ENCODE measurements at regions not wholly inside any gene's neighbourhood (a gene's known extent, or its start where the extent isn't known, plus 50 kb on each side); places are given as distances from the start of the nearest gene placed in this dataset.

DNA sequence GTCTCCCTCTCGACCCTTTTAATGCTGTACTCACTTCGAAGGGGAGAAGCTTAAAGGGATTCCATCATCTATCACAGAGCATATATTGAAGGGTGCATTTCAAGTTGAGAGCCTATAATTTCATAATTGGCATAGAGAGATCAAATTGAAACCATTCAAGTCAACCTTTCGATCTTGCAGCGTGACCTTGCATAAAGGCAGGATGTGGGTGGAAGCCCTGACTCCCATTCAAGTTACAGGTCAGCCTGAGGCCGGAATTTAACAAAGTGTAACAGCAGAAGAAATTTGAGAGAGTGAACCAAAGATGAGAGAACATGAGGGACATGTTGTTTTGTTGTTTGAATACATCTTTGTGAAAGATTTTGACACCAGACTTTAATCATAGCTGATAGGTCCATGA lies 195.3 kb upstream of the TPK1 start:
- no peak overlapping the region for H3K27ac ChIP-seq (ENCODE audit: insufficient read depth, low read length)
- no peaks in the 10 kb centered on the region for H3K79me1 ChIP-seq (ENCODE audit: low read depth in 1 of 2, low read length in 2 of 2)
- no peak overlapping the region for H3K56ac ChIP-seq (ENCODE audit: extremely low read depth, insufficient read depth, low read length)
- no peak overlapping the region for H2BK15ac ChIP-seq (ENCODE audit: low read depth, low read length)
- no peak overlapping the region for H3K4me2 ChIP-seq (ENCODE audit: low read depth, low read length)
- no peak overlapping the region for H3K4me3 ChIP-seq (ENCODE audit: insufficient read depth, low read depth, low read length)
- DNase-seq (no peak), ATAC-seq (ENCODE audit: low read depth) (no peak)
- CTCF ChIA-PET: no interaction called here
- POLR2A ChIA-PET (ENCODE audit: unreplicated experiment): no interaction called here
- no peak overlapping the region for H2AK9ac ChIP-seq (replicated peaks; ENCODE audit: low read depth, low read length, poor library complexity)
- H3K18ac ChIP-seq (ENCODE audit: low read depth, low read length): no peak overlapping the region
- H3K4ac ChIP-seq (ENCODE audit: low read depth, low read length): no peak overlapping the region
- TF ChIP-seq FOS (IDR thresholded peaks at IDR 0.05; ENCODE audit: low read depth, low read length) (no peak), MAFK (IDR thresholded peaks at IDR 0.05; ENCODE audit: low read depth, low read length) (no peak), SMC3 (IDR thresholded peaks at IDR 0.05; ENCODE audit: low read depth, low read length) (no peak), BHLHE40 (IDR thresholded peaks at IDR 0.05; ENCODE audit: low read depth, low read length) (no peak), MAZ (IDR thresholded peaks at IDR 0.05; ENCODE audit: borderline replicate concordance, low read depth, low read length) (no peak), RAD21 (IDR thresholded peaks at IDR 0.05; ENCODE audit: low read length) (no peak), CHD1 (IDR thresholded peaks at IDR 0.05; ENCODE audit: low read depth, low read length) (no peak), NFE2L2 (IDR thresholded peaks at IDR 0.05; ENCODE audit: low read depth, low read length) (no peak), POLR2A (IDR thresholded peaks at IDR 0.05; ENCODE audit: low read depth, low read length) (no peak), MXI1 (IDR thresholded peaks at IDR 0.05; ENCODE audit: borderline replicate concordance, low read depth, low read length) (no peak), RCOR1 (IDR thresholded peaks at IDR 0.05; ENCODE audit: insufficient replicate concordance, low read length) (no peak), CEBPB (IDR thresholded peaks at IDR 0.05; ENCODE audit: low read depth, low read length) (no peak), RFX5 (IDR thresholded peaks at IDR 0.05; ENCODE audit: low read depth, low read length) (no peak)
- TF ChIP-seq, protein P1, sequence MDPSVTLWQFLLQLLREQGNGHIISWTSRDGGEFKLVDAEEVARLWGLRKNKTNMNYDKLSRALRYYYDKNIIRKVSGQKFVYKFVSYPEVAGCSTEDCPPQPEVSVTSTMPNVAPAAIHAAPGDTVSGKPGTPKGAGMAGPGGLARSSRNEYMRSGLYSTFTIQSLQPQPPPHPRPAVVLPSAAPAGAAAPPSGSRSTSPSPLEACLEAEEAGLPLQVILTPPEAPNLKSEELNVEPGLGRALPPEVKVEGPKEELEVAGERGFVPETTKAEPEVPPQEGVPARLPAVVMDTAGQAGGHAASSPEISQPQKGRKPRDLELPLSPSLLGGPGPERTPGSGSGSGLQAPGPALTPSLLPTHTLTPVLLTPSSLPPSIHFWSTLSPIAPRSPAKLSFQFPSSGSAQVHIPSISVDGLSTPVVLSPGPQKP (IDR thresholded peaks at IDR 0.05; ENCODE audit: borderline replicate concordance, low read depth, low read length): no peak
- TF ChIP-seq, protein P2, sequence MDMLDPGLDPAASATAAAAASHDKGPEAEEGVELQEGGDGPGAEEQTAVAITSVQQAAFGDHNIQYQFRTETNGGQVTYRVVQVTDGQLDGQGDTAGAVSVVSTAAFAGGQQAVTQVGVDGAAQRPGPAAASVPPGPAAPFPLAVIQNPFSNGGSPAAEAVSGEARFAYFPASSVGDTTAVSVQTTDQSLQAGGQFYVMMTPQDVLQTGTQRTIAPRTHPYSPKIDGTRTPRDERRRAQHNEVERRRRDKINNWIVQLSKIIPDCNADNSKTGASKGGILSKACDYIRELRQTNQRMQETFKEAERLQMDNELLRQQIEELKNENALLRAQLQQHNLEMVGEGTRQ (IDR thresholded peaks at IDR 0.05; ENCODE audit: low read depth, low read length): no peak
- TF ChIP-seq, protein P3, sequence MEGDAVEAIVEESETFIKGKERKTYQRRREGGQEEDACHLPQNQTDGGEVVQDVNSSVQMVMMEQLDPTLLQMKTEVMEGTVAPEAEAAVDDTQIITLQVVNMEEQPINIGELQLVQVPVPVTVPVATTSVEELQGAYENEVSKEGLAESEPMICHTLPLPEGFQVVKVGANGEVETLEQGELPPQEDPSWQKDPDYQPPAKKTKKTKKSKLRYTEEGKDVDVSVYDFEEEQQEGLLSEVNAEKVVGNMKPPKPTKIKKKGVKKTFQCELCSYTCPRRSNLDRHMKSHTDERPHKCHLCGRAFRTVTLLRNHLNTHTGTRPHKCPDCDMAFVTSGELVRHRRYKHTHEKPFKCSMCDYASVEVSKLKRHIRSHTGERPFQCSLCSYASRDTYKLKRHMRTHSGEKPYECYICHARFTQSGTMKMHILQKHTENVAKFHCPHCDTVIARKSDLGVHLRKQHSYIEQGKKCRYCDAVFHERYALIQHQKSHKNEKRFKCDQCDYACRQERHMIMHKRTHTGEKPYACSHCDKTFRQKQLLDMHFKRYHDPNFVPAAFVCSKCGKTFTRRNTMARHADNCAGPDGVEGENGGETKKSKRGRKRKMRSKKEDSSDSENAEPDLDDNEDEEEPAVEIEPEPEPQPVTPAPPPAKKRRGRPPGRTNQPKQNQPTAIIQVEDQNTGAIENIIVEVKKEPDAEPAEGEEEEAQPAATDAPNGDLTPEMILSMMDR (conservative IDR thresholded peaks at IDR 0.05; ENCODE audit: low read depth, low read length): no peak
- in situ Hi-C loops (cut with MboI; ENCODE audit: low sequenced_read_pairs): no loop called here
- H2AK5ac ChIP-seq (ENCODE audit: low read depth, low read length): no peak overlapping the region
- no peak overlapping the region for H3K9ac ChIP-seq (ENCODE audit: low read depth, low read length)
- H3K27me3 ChIP-seq (ENCODE audit: control insufficient read depth, insufficient read depth, low read length): no peaks in the 10 kb centered on the region
- H4K5ac ChIP-seq (ENCODE audit: low read depth, low read length): no peak overlapping the region
- H3K9me1 ChIP-seq (ENCODE audit: insufficient read depth, low read length): no peaks in the 10 kb centered on the region
- no peak overlapping the region for H4K8ac ChIP-seq (ENCODE audit: low read depth in 2 of 2, low read length in 2 of 2)
- H4K20me1 ChIP-seq (ENCODE audit: insufficient read depth, low read length): no peaks in the 10 kb centered on the region
- WGBS, 2 experiments (ENCODE audit: extremely low coverage in 2 of 2, insufficient read length in 1 of 2): 80% methylated on average over 1 of the region's 5 CpGs; no CpG with 5 or more reads in 1 of the 2 experiments
- H4K91ac ChIP-seq (ENCODE audit: insufficient read depth, low read depth, low read length): no peak overlapping the region
- no TSS peak for BruUV-seq (replicated peaks)
- H3K9me3 ChIP-seq (ENCODE audit: control insufficient read depth, insufficient read depth, low read length): peaks cover 5% of the 10 kb centered on the region
- intact Hi-C loops (cut with micrococcal nuclease): no loop called here
- H2BK20ac ChIP-seq (ENCODE audit: low read depth, low read length): no peak overlapping the region
- no peak overlapping the region for H2BK120ac ChIP-seq (ENCODE audit: low read depth, low read length)
- dilution Hi-C loops (cut with HindIII; ENCODE audit: low sequenced_read_pairs, unreplicated experiment): no loop called here
- no peaks in the 10 kb centered on the region for H3K36me3 ChIP-seq (ENCODE audit: control insufficient read depth, insufficient read depth, low read length)
- no peak overlapping the region for H3K14ac ChIP-seq (replicated peaks; ENCODE audit: low read depth, low read length)
- no peak overlapping the region for H2BK5ac ChIP-seq (ENCODE audit: low read depth, low read length, poor library complexity, severe bottlenecking)
- H3K23ac ChIP-seq (ENCODE audit: low read depth, low read length): no peak overlapping the region
- no peaks in the 10 kb centered on the region for H3K4me1 ChIP-seq (ENCODE audit: control insufficient read depth, insufficient read depth, low read length)
- H2AFZ ChIP-seq (replicated peaks; ENCODE audit: low read length, poor library complexity): no peak overlapping the region

Data from IMR-90 (cell line).